ENCODE measurements at regions not wholly inside any gene's neighbourhood (a gene's known extent, or its start where the extent isn't known, plus 50 kb on each side); places are given as distances from the start of the nearest gene placed in this dataset.

GRCh38 chr2:118177318-118177717, 89.0 kb downstream of the INSIG2 start:
- DNase-seq = no peak

GRCh38 chr2:118176601-118177000, 88.3 kb downstream of the INSIG2 start:
- no peak for DNase-seq

- DNase-seq = no peak
Observed at GRCh38 chr2:118171546-118171945, 83.3 kb downstream of the INSIG2 start.

GRCh38 chr2:118169359-118170005, 81.2 kb downstream of the INSIG2 start:
- peak; percentile 28 to 32 for DNase-seq

GRCh38 chr2:118168615-118169014, 80.3 kb downstream of the INSIG2 start:
- no peak for DNase-seq

- DNase-seq = no peak
Observed at GRCh38 chr2:118167026-118167425, 78.8 kb downstream of the INSIG2 start.

- DNase-seq = no peak
Observed at GRCh38 chr2:118166242-118166641, 78.0 kb downstream of the INSIG2 start.

- DNase-seq = no peak
Observed at GRCh38 chr2:118165595-118165994, 77.3 kb downstream of the INSIG2 start.

All from CD4-positive, alpha-beta T cell treated with Interleukin-1 beta for 1 hour (primary cell).